Activated CD8-positive, alpha-beta memory T cell treated with anti-CD3 and anti-CD28 coated beads, Interleukin-2, amount 50 U/mL, for 48 hours (primary cell): ENCODE measurements at regions not wholly inside any gene's neighbourhood (a gene's known extent, or its start where the extent isn't known, plus 50 kb on each side); places are given as distances from the start of the nearest gene placed in this dataset.

Source experiments
- DNase-seq: peaks from one replicate; pipeline ENCODE4 v3.0.0-alpha.2; 2020

GRCh38 chr4:132910229-132910748 lies 238.8 kb upstream of the PCDH10 start:
- no peak for DNase-seq

GRCh38 chr4:132918096-132918495 lies 231.0 kb upstream of the PCDH10 start:
- no peak for DNase-seq

DNA sequence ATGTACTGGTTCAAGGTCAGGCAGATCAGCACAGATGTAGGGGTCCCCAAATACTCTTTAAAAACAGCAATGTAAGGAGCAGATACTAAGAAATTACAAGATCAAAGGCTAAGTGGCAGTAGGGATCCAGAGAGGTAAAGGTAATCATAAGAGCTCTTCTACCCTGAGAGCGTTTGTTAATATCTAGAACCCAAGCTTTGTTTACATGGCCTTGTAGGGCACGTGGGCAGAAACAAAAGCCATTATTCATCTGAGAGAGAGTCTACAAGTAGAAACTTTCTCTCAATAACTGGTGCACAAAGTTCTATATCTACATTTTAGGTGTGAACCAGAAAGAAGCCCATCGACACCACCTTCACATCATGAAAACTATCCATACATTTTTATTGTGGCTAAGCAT lies 225.6 kb upstream of the PCDH10 start:
- no peak for DNase-seq

- no peak for DNase-seq
These were observed 214.2 kb upstream of the PCDH10 start for GRCh38 chr4:132934911-132935310.

GRCh38 chr4:132955146-132955545 lies 193.9 kb upstream of the PCDH10 start:
- DNase-seq = no peak

DNA sequence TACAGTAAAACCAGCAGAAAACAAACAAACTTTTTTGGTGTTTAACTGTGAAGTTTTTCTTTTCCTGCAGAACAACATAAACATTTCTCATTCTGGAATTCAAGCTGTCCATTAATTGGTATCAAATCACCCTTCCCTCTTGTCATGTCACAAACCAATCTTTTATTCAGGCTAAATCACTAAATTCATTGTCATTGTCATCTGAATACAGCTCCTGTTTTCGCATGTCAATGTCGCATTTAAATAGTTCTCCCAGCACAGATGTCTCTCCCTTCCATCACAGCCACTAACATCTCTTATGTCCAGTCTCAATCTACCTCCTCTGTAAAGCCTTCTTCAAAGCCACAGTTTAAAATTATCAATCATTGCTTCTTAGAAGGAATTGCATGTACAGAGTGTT lies 192.1 kb upstream of the PCDH10 start:
- no peak for DNase-seq

DNA sequence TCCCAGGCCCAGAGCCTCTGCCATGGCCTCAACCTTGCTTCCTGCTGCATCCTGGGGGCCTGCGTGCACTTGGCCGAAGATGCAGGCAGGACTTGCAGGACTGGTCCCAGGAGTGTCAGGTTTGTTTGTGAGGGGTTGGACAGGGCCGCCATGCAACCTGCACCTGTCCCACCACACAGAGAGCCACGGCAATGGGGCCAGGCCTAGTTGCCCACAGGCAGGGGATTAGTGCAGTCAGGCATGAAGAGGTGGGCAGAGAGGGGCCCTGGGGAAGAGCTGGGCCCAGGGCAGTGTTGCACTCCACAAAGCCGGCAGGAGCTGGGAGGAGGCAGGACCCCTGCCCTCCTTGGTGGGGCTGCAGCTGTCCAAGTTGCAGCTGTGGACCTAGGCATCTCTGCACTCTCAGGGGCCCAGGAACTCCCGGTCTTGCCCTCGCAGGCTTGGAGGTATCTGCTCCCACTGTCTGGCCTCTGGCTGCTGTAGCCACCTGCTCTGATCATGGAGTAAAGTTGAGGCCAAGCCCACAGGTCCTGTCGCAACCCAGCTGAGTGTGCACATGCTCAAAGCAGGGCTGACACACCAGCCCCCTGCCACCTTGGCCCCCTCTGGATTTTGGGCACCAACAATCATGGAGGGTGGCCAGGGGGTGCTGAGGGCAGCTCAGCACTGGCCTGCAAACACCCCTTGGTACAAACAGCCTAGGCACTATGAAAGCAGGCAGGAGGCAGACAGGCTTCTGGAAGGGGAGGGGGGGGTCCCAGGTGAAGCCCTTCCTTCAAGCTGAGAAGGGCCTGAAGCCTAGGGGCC lies 190.4 kb upstream of the PCDH10 start:
- DNase-seq = no peak

GRCh38 chr4:132981611-132982010 lies 167.5 kb upstream of the PCDH10 start:
- no peak for DNase-seq

DNA sequence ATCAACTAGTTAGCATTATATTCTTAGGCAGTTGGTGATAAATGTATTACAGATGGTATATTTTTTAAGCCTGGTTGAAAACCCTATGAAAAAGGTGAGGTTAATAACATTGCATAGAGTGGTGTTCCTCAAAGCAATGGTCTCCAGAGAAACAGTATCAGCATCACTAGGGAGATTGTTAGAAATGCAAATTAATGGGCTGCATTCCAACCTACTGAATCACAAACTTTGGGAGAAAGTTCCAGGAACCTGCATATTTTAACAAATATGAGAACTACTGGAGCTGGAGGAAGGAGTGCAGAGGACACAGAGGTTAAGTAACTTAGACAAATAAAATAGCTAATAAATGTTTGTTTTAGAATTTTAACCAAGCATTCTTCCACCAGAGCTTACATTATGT lies 166.9 kb upstream of the PCDH10 start:
- DNase-seq = no peak

GRCh38 chr4:132991111-132991510 lies 158.0 kb upstream of the PCDH10 start:
- DNase-seq = no peak

- no peak for DNase-seq
These were observed 156.4 kb upstream of the PCDH10 start for GRCh38 chr4:132992686-132993085.

GRCh38 chr4:132998585-132999230 lies 150.4 kb upstream of the PCDH10 start:
- no peak for DNase-seq

- no peak for DNase-seq
These were observed 149.1 kb upstream of the PCDH10 start for GRCh38 chr4:133000012-133000411.

DNA sequence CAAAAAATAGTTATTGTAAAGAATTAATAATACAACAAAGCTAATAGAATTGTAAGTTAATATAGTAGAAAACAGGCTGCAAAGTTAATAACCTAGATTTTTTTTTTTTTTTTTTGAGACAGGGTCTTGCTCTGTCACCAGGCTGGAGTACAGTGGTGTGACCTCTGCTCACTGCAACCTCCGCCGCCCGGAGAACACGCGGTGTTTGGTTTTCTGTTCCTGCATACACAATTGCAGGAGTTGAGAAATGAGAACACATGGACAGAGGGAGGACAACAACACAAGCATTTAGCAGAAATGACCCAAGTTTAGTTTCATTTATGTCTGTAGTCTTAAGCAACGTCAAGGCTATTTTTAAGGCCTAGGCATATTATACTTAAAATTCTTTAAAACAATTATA lies 145.9 kb upstream of the PCDH10 start:
- no peak for DNase-seq

- no peak for DNase-seq
These were observed 134.5 kb upstream of the PCDH10 start for GRCh38 chr4:133014473-133015135.

GRCh38 chr4:133045288-133045687 lies 103.8 kb upstream of the PCDH10 start:
- no peak for DNase-seq

- DNase-seq = no peak
These were observed 102.9 kb upstream of the PCDH10 start for GRCh38 chr4:133046156-133046555.

DNA sequence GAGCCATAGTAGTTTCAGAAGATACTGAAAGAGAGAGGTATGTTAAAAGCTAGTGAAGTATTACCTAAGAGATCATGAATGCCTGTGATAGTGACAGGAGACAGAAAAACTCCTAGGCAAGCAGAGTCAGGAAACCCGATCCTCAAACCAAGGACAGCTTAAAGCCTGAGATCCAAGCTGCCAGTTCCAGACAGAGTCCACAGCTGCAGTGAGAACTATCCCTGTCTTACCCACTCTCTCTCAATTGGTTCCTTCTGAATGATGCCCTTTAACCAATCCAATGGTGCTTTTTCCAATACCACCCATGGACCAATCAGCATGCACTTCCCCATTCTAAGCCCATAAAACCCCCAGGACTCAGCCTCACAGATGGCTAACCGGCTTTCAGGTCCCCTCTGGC lies 90.4 kb upstream of the PCDH10 start:
- DNase-seq = no peak

DNA sequence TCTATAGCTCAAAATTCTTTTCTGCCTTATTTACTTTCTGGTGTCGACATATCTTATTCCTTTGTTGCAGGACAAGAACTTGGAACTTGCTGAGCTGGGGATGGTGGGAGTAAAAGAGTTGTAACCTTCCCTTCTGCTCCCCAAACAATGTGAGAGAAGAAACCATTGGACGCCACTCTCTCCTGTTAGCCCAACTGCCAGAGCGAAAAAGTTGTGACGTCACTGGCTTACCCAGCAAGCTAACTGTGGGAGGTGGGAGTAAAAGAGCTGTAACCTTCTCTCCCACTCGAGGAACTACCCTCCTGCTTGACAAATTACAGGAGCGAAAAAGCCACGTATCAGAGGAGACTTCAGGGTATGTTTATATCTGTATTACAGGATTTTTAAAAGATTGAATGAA lies 90.0 kb upstream of the PCDH10 start:
- no peak for DNase-seq

GRCh38 chr4:133062851-133063250 lies 86.2 kb upstream of the PCDH10 start:
- DNase-seq = no peak

- no peak for DNase-seq
These were observed 81.0 kb upstream of the PCDH10 start for GRCh38 chr4:133068083-133068482.

DNA sequence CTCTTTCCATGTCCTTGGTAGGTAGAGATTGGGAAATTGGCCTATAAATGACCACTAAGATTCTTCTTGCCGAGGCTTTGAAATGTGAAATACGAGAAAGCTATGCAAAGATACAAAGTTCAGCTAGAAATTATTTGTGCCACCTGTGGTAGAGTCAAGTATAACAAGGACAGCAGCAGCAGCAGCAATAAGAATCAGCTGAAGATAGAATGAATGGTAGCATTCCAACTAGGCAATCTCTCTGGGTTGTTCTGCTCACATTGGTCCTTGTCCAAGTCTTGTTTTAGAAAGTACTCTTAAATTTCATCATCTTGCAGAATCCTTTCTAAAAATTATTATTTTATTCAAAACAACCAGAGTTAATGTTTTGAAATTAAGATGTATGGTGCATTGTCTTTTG lies 67.8 kb upstream of the PCDH10 start:
- no peak for DNase-seq

DNA sequence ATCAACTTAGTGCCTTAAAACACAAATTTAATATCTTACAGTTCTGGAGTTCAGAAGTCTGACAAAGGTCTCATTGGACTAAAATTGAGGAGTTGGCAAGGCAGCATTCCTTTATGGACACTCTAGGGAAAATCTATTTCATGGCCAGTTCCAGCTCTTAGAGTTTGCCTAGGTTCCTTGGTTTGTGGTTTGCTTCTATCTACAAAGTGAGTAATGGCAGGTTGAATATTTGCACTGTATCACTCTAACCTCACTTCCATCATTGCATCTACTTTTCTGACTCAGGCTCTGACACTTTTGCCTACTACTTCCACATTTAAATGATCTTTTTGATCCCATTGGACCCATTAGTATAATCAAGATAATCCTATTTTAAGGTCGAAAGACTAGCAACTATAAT lies 64.7 kb upstream of the PCDH10 start:
- no peak for DNase-seq

DNA sequence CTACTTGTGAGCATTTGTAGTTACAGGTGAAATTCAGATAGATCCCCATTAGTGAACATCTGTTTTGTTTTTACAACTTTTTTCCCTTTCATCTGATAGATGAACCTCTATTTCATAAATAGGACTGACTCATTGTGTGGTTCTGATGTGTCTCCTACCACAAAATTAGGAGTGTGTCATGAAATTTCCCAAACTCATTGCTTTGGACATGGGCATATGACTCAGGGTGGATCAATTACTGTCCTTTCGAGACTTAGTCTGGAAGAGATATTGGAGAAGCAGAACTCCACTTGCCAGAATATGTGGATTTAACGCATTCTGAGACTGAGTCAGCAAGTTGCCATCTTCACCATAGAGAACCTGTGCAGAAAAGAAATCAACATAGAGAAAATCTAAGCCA lies 53.5 kb upstream of the PCDH10 start:
- DNase-seq = no peak
